ENCODE measurements at regions not wholly inside any gene's neighbourhood (a gene's known extent, or its start where the extent isn't known, plus 50 kb on each side); places are given as distances from the start of the nearest gene placed in this dataset.

DNA sequence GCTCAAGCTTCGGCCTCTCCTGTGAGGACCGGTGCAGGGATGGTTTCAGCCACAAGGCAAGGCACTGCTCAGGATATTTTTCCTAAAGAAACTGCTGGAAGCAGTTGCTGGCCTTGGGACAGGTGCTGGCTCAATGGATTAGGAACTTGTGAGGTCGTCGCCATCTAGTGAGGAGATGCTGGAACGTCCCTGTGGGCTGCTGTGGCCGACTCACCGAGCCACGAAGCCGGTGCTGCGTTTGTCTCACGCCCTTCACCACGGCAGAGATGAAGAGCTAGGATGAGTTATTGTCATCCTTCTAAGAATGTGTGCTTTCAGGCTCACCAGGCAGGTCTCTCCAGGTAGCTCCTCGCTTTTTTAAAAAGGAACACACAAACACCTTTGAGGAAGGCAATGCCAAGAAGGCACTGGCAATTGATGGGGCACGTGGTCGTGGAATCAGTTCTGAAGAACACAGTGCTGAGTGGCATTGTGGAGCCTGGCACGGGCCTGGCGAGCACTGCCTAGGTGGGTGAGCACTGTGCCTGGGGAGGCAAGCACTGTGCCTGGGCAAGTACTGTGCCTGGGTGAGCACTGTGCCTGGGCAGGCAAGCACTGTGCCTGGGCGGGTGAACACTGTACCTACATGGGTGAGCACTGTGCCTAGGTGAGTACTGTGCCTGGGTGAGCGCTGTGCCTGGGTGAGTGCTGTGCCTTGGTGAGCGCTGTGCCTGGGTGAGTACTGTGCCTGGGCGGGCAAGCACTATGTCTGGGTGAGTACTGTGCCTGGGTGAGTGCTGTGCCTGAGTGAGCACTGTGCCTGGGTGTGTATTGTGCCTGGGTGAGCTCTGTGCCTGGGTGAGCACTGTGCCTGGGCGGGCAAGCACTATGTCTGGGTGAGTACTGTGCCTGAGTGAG is 140.4 kb downstream of the TEX29 start:
- H2BK12ac ChIP-seq (ENCODE audit: insufficient read length, low read depth, low read length) = no peak overlapping the region
- no CpG with 5 or more reads among the region's 22 CpGs for WGBS (ENCODE audit: extremely low coverage, insufficient read length, low lambda C conversion rate)
- H2BK5ac ChIP-seq (ENCODE audit: insufficient read length, low read length) = no peak overlapping the region
- no peak overlapping the region for H2BK120ac ChIP-seq (ENCODE audit: low read depth, low read length, poor library complexity, severe bottlenecking)
- no peak overlapping the region for H3K23ac ChIP-seq (ENCODE audit: insufficient read length, low read depth, low read length)
- Mint-ChIP-seq H3K27ac (no peak overlapping the region), H3K4me3 (no peak overlapping the region), H3K9me3 (peaks cover 0 to 5% of the 10 kb centered on the region in 2 experiments; a peak in 3 of 5 replicates), H3K4me1 (no peaks in the 10 kb centered on the region), H3K27me3 (ENCODE audit: low read depth) (peaks cover 38% of the 10 kb centered on the region), H3K36me3 (ENCODE audit: insufficient read depth in 1 of 3, low read depth in 3 of 3) (peaks cover 0 to 2% (median 1%) of the 10 kb centered on the region in 3 experiments; a peak in 2 of 7 replicates)
- H3K4me1 ChIP-seq (ENCODE audit: insufficient read depth, low read length) = no peaks in the 10 kb centered on the region
- H3K79me2 ChIP-seq (ENCODE audit: insufficient read depth, low read length) = no peaks in the 10 kb centered on the region
- no peak overlapping the region for H4K91ac ChIP-seq (ENCODE audit: insufficient read length, low read depth, low read length)
- H2AFZ ChIP-seq (ENCODE audit: low read length) = no peak overlapping the region
- H3K14ac ChIP-seq (ENCODE audit: insufficient read depth, low read length) = no peak overlapping the region
- H3K27ac ChIP-seq (ENCODE audit: insufficient read length, low read depth, low read length) = no peak overlapping the region
- H3K4me2 ChIP-seq (ENCODE audit: insufficient read depth, insufficient read length, low read length) = no peak overlapping the region
- H4K20me1 ChIP-seq (ENCODE audit: control insufficient read depth, insufficient read depth, insufficient read length) = no peaks in the 10 kb centered on the region
- no peaks in the 10 kb centered on the region for H3K9me3 ChIP-seq (ENCODE audit: control insufficient read depth, low read depth, low read length)
- TF ChIP-seq, protein P1, sequence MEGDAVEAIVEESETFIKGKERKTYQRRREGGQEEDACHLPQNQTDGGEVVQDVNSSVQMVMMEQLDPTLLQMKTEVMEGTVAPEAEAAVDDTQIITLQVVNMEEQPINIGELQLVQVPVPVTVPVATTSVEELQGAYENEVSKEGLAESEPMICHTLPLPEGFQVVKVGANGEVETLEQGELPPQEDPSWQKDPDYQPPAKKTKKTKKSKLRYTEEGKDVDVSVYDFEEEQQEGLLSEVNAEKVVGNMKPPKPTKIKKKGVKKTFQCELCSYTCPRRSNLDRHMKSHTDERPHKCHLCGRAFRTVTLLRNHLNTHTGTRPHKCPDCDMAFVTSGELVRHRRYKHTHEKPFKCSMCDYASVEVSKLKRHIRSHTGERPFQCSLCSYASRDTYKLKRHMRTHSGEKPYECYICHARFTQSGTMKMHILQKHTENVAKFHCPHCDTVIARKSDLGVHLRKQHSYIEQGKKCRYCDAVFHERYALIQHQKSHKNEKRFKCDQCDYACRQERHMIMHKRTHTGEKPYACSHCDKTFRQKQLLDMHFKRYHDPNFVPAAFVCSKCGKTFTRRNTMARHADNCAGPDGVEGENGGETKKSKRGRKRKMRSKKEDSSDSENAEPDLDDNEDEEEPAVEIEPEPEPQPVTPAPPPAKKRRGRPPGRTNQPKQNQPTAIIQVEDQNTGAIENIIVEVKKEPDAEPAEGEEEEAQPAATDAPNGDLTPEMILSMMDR (conservative IDR thresholded peaks at IDR 0.05) = peak; percentile 63
- H2AK5ac ChIP-seq (ENCODE audit: insufficient read length, low read length) = no peak overlapping the region
- H3K79me1 ChIP-seq (ENCODE audit: insufficient read depth, low read depth, low read length, poor library complexity, severe bottlenecking) = no peaks in the 10 kb centered on the region
- no peak overlapping the region for H4K8ac ChIP-seq (replicated peaks; ENCODE audit: insufficient read length, low read depth, low read length)
- no peak overlapping the region for H3K18ac ChIP-seq (ENCODE audit: insufficient read length, low read depth, low read length)
- no peak overlapping the region for H2BK15ac ChIP-seq (ENCODE audit: low read depth, low read length)
- H4K5ac ChIP-seq (ENCODE audit: insufficient read length, low read depth, low read length) = no peak overlapping the region
- no peak overlapping the region for H3T11ph ChIP-seq (ENCODE audit: low read length)
- DNase-seq = peak; percentile 71
- H3K23me2 ChIP-seq (ENCODE audit: insufficient read length, low read depth, low read length, poor library complexity, severe bottlenecking) = no peaks in the 10 kb centered on the region
- H3K9ac ChIP-seq (ENCODE audit: extremely low read depth, insufficient read length, low read length) = no peak overlapping the region
- H3K56ac ChIP-seq (ENCODE audit: insufficient read length, low read depth, low read length) = no peak overlapping the region
- H3K4ac ChIP-seq (ENCODE audit: low read depth, low read length) = no peak overlapping the region
- H2BK20ac ChIP-seq (ENCODE audit: low read depth, low read length, poor library complexity, severe bottlenecking) = no peak overlapping the region
- no peaks in the 10 kb centered on the region for H3K27me3 ChIP-seq (ENCODE audit: insufficient read depth, low read length)
